A673 (cell line): ENCODE measurements at regions not wholly inside any gene's neighbourhood (a gene's known extent, or its start where the extent isn't known, plus 50 kb on each side); places are given as distances from the start of the nearest gene placed in this dataset.

Source experiments
- EZH2 ChIP-seq: fragments of 200-600 bp; sonication (generic); IDR thresholded peaks from 2 replicates; pipeline ENCODE4 v1.6.1; 2017; ENCODE audit warnings: borderline replicate concordance, low read depth, mild to moderate bottlenecking, mixed read lengths, antibody characterized with exemption, low read length; ENCODE audit not compliant: poor library complexity, severe bottlenecking
- TF ChIP-seq, protein P1 (sequence below): fragments of 300-800, 200-600 bp; sonication (generic); conservative IDR thresholded peaks from 2 replicates; pipeline ENCODE4 v1.5.1; 2017; ENCODE audit warnings: low read depth, mild to moderate bottlenecking, antibody characterized with exemption, low read length, moderate library complexity, mixed read lengths

DNA sequence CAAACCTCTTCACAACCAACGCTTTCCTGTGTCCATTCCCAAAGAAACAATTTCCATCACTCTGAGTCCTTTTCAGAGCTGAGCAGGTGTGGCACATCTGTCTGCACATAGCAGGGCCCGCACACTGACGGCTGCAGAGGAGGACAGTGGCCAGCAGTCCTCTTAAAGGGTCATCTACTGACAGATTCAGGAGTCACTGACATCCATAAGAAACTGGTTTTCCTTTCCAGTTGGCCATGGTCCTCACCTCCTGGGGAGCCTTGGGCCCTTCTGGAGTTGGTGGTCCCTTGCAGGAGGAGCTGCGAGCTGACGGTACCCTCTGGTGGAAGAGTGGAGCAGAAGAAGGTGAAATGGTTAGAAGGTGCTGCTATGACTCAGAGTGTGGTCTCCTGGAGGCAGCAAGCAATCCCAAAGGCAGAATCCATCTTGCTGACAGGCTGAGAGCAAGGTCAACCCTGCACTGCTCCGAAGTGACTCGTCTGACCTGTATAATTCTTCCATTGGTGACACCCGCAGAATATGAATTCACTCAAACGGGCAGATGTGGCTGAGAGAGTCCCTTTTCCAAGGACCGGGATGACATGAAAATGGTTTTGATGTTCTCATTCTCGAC is 278.5 kb upstream of the C1orf174 start:
- TF ChIP-seq, protein P1, sequence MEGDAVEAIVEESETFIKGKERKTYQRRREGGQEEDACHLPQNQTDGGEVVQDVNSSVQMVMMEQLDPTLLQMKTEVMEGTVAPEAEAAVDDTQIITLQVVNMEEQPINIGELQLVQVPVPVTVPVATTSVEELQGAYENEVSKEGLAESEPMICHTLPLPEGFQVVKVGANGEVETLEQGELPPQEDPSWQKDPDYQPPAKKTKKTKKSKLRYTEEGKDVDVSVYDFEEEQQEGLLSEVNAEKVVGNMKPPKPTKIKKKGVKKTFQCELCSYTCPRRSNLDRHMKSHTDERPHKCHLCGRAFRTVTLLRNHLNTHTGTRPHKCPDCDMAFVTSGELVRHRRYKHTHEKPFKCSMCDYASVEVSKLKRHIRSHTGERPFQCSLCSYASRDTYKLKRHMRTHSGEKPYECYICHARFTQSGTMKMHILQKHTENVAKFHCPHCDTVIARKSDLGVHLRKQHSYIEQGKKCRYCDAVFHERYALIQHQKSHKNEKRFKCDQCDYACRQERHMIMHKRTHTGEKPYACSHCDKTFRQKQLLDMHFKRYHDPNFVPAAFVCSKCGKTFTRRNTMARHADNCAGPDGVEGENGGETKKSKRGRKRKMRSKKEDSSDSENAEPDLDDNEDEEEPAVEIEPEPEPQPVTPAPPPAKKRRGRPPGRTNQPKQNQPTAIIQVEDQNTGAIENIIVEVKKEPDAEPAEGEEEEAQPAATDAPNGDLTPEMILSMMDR = no peak
- no peak for TF ChIP-seq EZH2
